Keratinocyte (primary cell): ENCODE measurements at regions not wholly inside any gene's neighbourhood (a gene's known extent, or its start where the extent isn't known, plus 50 kb on each side); places are given as distances from the start of the nearest gene placed in this dataset.

Experiments used
- EZH2 ChIP-seq: IDR thresholded peaks from one replicate; pipeline ENCODE4 v1.6.1; 2012; ENCODE audit warnings: inconsistent platforms, mild to moderate bottlenecking, low read length, moderate library complexity
- TF ChIP-seq, protein P1 (sequence below), 3 experiments: IDR thresholded peaks in 1 of 3; conservative IDR thresholded peaks in 1 of 3; optimal IDR thresholded peaks in 1 of 3; 2 replicates in 2 of 3; 3 replicates in 1 of 3; pipeline versions ENCODE3 to v1.5.1; 2011; ENCODE audit warnings: low read length in 3 of 3, mild to moderate bottlenecking in 3 of 3, moderate library complexity in 2 of 3, control low read depth in 1 of 3, inconsistent platforms in 1 of 3; ENCODE audit not compliant: insufficient read depth in 2 of 3; ENCODE audit errors: extremely low read depth in 1 of 3

DNA sequence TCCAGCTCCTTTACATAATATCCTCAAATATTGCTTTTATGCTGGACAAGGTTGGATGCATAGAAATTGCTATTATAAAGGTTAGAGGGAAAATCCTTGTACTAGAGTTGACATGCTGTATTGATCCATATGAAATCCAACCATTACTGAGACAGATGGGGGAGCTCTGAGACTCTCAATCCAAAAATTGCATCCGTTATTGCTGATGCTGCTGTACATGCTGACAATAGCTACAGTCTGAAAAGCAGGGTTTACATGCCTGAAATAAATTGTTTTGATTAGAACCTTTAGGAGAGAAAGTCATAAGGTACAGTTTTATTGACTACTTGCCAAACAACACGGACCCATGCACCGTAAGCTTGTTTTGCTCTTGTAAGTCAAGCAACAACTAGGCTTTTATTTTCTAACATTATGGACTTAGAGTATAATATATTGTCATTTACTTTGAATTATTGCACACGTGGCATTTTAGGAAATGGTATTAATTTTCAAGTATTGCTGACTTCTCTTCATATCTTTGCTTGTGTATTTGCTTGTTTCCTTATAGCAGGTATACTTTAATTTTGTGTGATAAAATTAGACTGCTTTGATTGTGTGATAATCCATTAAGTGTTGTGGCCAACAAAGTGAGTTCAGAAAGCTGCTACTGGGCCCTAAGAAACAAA is 1365.2 kb downstream of the STIM2 start:
- TF ChIP-seq, protein P1, sequence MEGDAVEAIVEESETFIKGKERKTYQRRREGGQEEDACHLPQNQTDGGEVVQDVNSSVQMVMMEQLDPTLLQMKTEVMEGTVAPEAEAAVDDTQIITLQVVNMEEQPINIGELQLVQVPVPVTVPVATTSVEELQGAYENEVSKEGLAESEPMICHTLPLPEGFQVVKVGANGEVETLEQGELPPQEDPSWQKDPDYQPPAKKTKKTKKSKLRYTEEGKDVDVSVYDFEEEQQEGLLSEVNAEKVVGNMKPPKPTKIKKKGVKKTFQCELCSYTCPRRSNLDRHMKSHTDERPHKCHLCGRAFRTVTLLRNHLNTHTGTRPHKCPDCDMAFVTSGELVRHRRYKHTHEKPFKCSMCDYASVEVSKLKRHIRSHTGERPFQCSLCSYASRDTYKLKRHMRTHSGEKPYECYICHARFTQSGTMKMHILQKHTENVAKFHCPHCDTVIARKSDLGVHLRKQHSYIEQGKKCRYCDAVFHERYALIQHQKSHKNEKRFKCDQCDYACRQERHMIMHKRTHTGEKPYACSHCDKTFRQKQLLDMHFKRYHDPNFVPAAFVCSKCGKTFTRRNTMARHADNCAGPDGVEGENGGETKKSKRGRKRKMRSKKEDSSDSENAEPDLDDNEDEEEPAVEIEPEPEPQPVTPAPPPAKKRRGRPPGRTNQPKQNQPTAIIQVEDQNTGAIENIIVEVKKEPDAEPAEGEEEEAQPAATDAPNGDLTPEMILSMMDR (optimal IDR thresholded peaks at IDR 0.05 in 1 of 3, IDR thresholded peaks at IDR 0.05 in 1 of 3, conservative IDR thresholded peaks at IDR 0.05 in 1 of 3; ENCODE audit: extremely low read depth in 1 of 3, insufficient read depth in 2 of 3, low read length in 3 of 3): peak in 2 of 3 experiments; percentile 18 to 49
- TF ChIP-seq EZH2: no peak
